Prostate gland (tissue), 2 donors: ENCODE measurements at regions not wholly inside any gene's neighbourhood (a gene's known extent, or its start where the extent isn't known, plus 50 kb on each side); places are given as distances from the start of the nearest gene placed in this dataset.

ENCODE experiments used
- DNase-seq: peaks from one replicate; pipeline ENCODE4 v3.0.0-alpha.2; 2019; ENCODE audit warnings: low spot score
- H3K27ac ChIP-seq, 2 donors: fragments of 200-600 bp; sonication (generic); 2 replicates each; pipeline ENCODE4 v1.5.1; 2017 to 2019
- H3K27me3 ChIP-seq: fragments of 200-600 bp; sonication (generic); replicated peaks from 2 replicates; pipeline ENCODE4 v1.5.1; 2019; ENCODE audit not compliant: insufficient read depth
- H3K36me3 ChIP-seq, 2 donors: fragments of 200-600 bp; sonication (generic); 1 replicate in 1 of 2; 2 replicates in 1 of 2; pipeline versions ENCODE4 v1.5.1 to v1.8.1; 2017 to 2019
- H3K4me1 ChIP-seq: fragments of 200-600 bp; sonication (generic); replicated peaks from 2 replicates; pipeline ENCODE4 v1.5.1; 2019
- H3K4me3 ChIP-seq, 2 donors: fragments of 200-600 bp; sonication (generic); 2 replicates each; pipeline ENCODE4 v1.5.1; 2017 to 2019
- H3K9me3 ChIP-seq: fragments of 200-600 bp; sonication (generic); 2 replicates; pipeline ENCODE4 v1.5.1; 2017
- CTCF ChIP-seq, 4 experiments: fragments of 200-600 bp in 2 of 4; fragments of 450-650 bp in 2 of 4; sonication (generic) in 2 of 4; IDR thresholded peaks; 1 replicate in 3 of 4; 2 replicates in 1 of 4; pipeline ENCODE4 v1.5.1; 2016 to 2019; ENCODE audit warnings: antibody characterized with exemption in 4 of 4, mild to moderate bottlenecking in 2 of 4, moderate library complexity in 2 of 4
- POLR2A ChIP-seq: fragments of 450-650 bp; IDR thresholded peaks from one replicate; pipeline ENCODE4 v1.6.1; 2016; ENCODE audit warnings: antibody characterized with exemption, mild to moderate bottlenecking
- POLR2AphosphoS5 ChIP-seq: sonication (generic); formaldehyde crosslinking; IDR thresholded peaks from one replicate; pipeline ENCODE4 v1.6.1; 2017; ENCODE audit warnings: antibody characterized with exemption
- WGBS: methylation state at CpG from one replicate; pipeline ENCODE4 v1.1.5; 2018; 5-methylcytosine and 5-hydroxymethylcytosine counted together
- intact Hi-C: fragments of 100-400 bp; cut with DNase I; formaldehyde crosslinking; loops from one replicate; pipeline ENCODE4 v1.14.2; 2022

GRCh38 chr2:67702284-67702683 lies 305.2 kb downstream of the ETAA1 start:
- Histone ChIP-seq H3K27me3 (no peaks in the 10 kb centered on the region), H3K36me3 (no peaks in the 10 kb centered on the region), H3K4me3 (no peak overlapping the region), H3K4me1 (no peaks in the 10 kb centered on the region), H3K9me3 (no peaks in the 10 kb centered on the region), H3K27ac (no peak overlapping the region)
- TF ChIP-seq POLR2A (no peak), POLR2AphosphoS5 (no peak), CTCF (IDR thresholded peaks at IDR 0.05) (no peak)
- intact Hi-C loops, result no loop called here
- no peak for DNase-seq
- 89% methylated on average over 4 of the region's 4 CpGs for WGBS

- TF ChIP-seq POLR2A (no peak), CTCF (IDR thresholded peaks at IDR 0.05) (no peak), POLR2AphosphoS5 (peak; percentile 69)
- no peaks in the 10 kb centered on the region for H3K4me1 ChIP-seq
- no peak overlapping the region for H3K4me3 ChIP-seq
Observed at GRCh38 chr2:67702937-67703336, 305.8 kb downstream of the ETAA1 start.

GRCh38 chr2:67706082-67706481 lies 308.9 kb downstream of the ETAA1 start:
- no peak for DNase-seq
- no peaks in the 10 kb centered on the region for H3K9me3 ChIP-seq
- intact Hi-C loops, result no loop called here
- H3K36me3 ChIP-seq, result no peaks in the 10 kb centered on the region
- no peaks in the 10 kb centered on the region for H3K4me1 ChIP-seq
- no peaks in the 10 kb centered on the region for H3K27me3 ChIP-seq
- no peak overlapping the region for H3K27ac ChIP-seq
- no peak overlapping the region for H3K4me3 ChIP-seq
- WGBS, result 95% methylated on average over 3 of the region's 3 CpGs
- TF ChIP-seq POLR2AphosphoS5, result no peak
- no peak for TF ChIP-seq POLR2A
- no peak for TF ChIP-seq CTCF (IDR thresholded peaks at IDR 0.05)

More at GRCh38 chr2:67702937-67703336, 305.8 kb downstream of the ETAA1 start:
- no peaks in the 10 kb centered on the region for H3K9me3 ChIP-seq
- H3K27me3 ChIP-seq, result no peaks in the 10 kb centered on the region
- no peak for DNase-seq
- intact Hi-C loops, result no loop called here
- 18% methylated on average over 1 of the region's 1 CpG for WGBS
- H3K27ac ChIP-seq, result no peak overlapping the region
- H3K36me3 ChIP-seq, result no peaks in the 10 kb centered on the region

GRCh38 chr2:67707896-67708295 lies 310.8 kb downstream of the ETAA1 start:
- Histone ChIP-seq H3K27ac (no peak overlapping the region), H3K27me3 (no peaks in the 10 kb centered on the region), H3K9me3 (no peaks in the 10 kb centered on the region), H3K4me3 (no peak overlapping the region), H3K36me3 (no peaks in the 10 kb centered on the region), H3K4me1 (no peaks in the 10 kb centered on the region)
- WGBS, result 94% methylated on average over 3 of the region's 3 CpGs
- intact Hi-C loops, result no loop called here
- no peak for DNase-seq
- TF ChIP-seq POLR2A (no peak), POLR2AphosphoS5 (no peak), CTCF (IDR thresholded peaks at IDR 0.05) (no peak)

GRCh38 chr2:67709835-67710234 lies 312.7 kb downstream of the ETAA1 start:
- DNase-seq, result no peak
- no peak for TF ChIP-seq CTCF (IDR thresholded peaks at IDR 0.05)
- TF ChIP-seq POLR2AphosphoS5, result no peak
- no peak for TF ChIP-seq POLR2A
- 98% methylated on average over 2 of the region's 2 CpGs for WGBS
- no peaks in the 10 kb centered on the region for H3K9me3 ChIP-seq
- intact Hi-C loops, result loop anchor here (10.0 kb wide), 1 partner anchor 65 kb away; no protein-coding TSS in a partner anchor
- H3K4me1 ChIP-seq, result no peaks in the 10 kb centered on the region
- H3K4me3 ChIP-seq, result no peak overlapping the region
- H3K27ac ChIP-seq, result no peak overlapping the region
- H3K36me3 ChIP-seq, result no peaks in the 10 kb centered on the region
- no peaks in the 10 kb centered on the region for H3K27me3 ChIP-seq
